IMR-90 (cell line): ENCODE measurements at regions not wholly inside any gene's neighbourhood (a gene's known extent, or its start where the extent isn't known, plus 50 kb on each side); places are given as distances from the start of the nearest gene placed in this dataset.

Source experiments
- ATAC-seq: fragments of 200-7000 bp; cut with Tn5 transposase; 2 replicates; pipeline ENCODE4 v1.9.1; 2020; ENCODE audit warnings: low read depth, mild to moderate bottlenecking, moderate library complexity
- BruUV-seq: library from RNA; stranded (reverse); fragments of 400-500 nt; replicated peaks from 2 replicates; lab custom pipeline; 2021; lab: Mats Ljungman, UMichigan
- CTCF ChIA-PET: fragments of 300-600 bp; formaldehyde crosslinking; extraction: SDS; loops from one replicate; lab custom pipeline; 2021; ENCODE audit warnings: antibody characterized with exemption; lab: Yijun Ruan, JAX
- POLR2A ChIA-PET: fragments of 300-600 bp; sonication (Branson Sonifier 250); formaldehyde crosslinking; loops from one replicate; lab custom pipeline; 2022; ENCODE audit warnings: antibody characterized with exemption; ENCODE audit not compliant: unreplicated experiment; lab: Charles Lee
- DNase-seq: peaks from one replicate; pipeline ENCODE4 v3.0.0; 2013
- H2AFZ ChIP-seq: replicated peaks from 2 replicates; pipeline ENCODE3; 2013; ENCODE audit warnings: low read length, mild to moderate bottlenecking; ENCODE audit not compliant: poor library complexity
- H2AK5ac ChIP-seq: 2 replicates; pipeline ENCODE4 v1.6.1; 2013; ENCODE audit warnings: low read depth, low read length, inconsistent platforms
- H2AK9ac ChIP-seq: replicated peaks from 2 replicates; pipeline ENCODE3; 2013; ENCODE audit warnings: mild to moderate bottlenecking, low read depth, low read length, moderate library complexity; ENCODE audit not compliant: poor library complexity
- H2BK120ac ChIP-seq: 2 replicates; pipeline ENCODE4 v1.6.1; 2013; ENCODE audit warnings: low read depth, low read length, inconsistent platforms
- H2BK15ac ChIP-seq: 3 replicates; pipeline ENCODE4 v1.6.1; 2013; ENCODE audit warnings: low read depth, low read length, inconsistent platforms
- H2BK20ac ChIP-seq: 2 replicates; pipeline ENCODE4 v1.6.1; 2013; ENCODE audit warnings: low read depth, mild to moderate bottlenecking, inconsistent platforms, low read length, moderate library complexity
- H2BK5ac ChIP-seq: 2 replicates; pipeline ENCODE4 v1.6.1; 2013; ENCODE audit warnings: mild to moderate bottlenecking, low read depth, low read length, inconsistent platforms; ENCODE audit not compliant: poor library complexity, severe bottlenecking
- H3K14ac ChIP-seq: replicated peaks from 2 replicates; pipeline ENCODE4 v1.6.1; 2013; ENCODE audit warnings: low read depth, low read length, inconsistent platforms
- H3K18ac ChIP-seq: 2 replicates; pipeline ENCODE4 v1.6.1; 2013; ENCODE audit warnings: low read depth, low read length, control low read depth
- H3K23ac ChIP-seq: 2 replicates; pipeline ENCODE4 v1.6.1; 2013; ENCODE audit warnings: low read depth, low read length, inconsistent platforms
- H3K27ac ChIP-seq: 2 replicates; pipeline ENCODE4 v1.5.1; 2013; ENCODE audit warnings: mild to moderate bottlenecking, control low read depth, low read length; ENCODE audit not compliant: insufficient read depth
- H3K27me3 ChIP-seq: 2 replicates; pipeline ENCODE4 v1.6.1; 2013; ENCODE audit warnings: low read length; ENCODE audit not compliant: control insufficient read depth, insufficient read depth
- H3K36me3 ChIP-seq: 2 replicates; pipeline ENCODE4 v1.6.1; 2013; ENCODE audit warnings: low read length, mixed read lengths; ENCODE audit not compliant: control insufficient read depth, insufficient read depth
- H3K4ac ChIP-seq: 2 replicates; pipeline ENCODE4 v1.6.1; 2013; ENCODE audit warnings: low read depth, low read length, inconsistent platforms
- H3K4me1 ChIP-seq: 2 replicates; pipeline ENCODE4 v1.6.1; 2013; ENCODE audit warnings: low read length, mixed read lengths; ENCODE audit not compliant: control insufficient read depth, insufficient read depth
- H3K4me2 ChIP-seq: 2 replicates; pipeline ENCODE4 v1.6.1; 2013; ENCODE audit warnings: low read depth, mild to moderate bottlenecking, control low read depth, low read length, moderate library complexity
- H3K4me3 ChIP-seq: 2 replicates; pipeline ENCODE4 v1.5.1; 2013; ENCODE audit warnings: low read depth, mild to moderate bottlenecking, control low read depth, low read length, moderate library complexity; ENCODE audit not compliant: insufficient read depth
- H3K56ac ChIP-seq: 2 replicates; pipeline ENCODE4 v1.6.1; 2013; ENCODE audit warnings: low read length, inconsistent platforms; ENCODE audit not compliant: insufficient read depth; ENCODE audit errors: extremely low read depth
- H3K79me1 ChIP-seq, 2 experiments: 2 replicates each; pipeline ENCODE4 v1.6.1; 2013; ENCODE audit warnings: low read length in 2 of 2, inconsistent platforms in 1 of 2, low read depth in 1 of 2
- H3K9ac ChIP-seq: 2 replicates; pipeline ENCODE4 v1.6.1; 2013; ENCODE audit warnings: low read depth, low read length, control low read depth
- H3K9me1 ChIP-seq: 2 replicates; pipeline ENCODE4 v1.6.1; 2013; ENCODE audit warnings: low read length, inconsistent platforms; ENCODE audit not compliant: insufficient read depth
- H3K9me3 ChIP-seq: 2 replicates; pipeline ENCODE4 v1.6.1; 2013; ENCODE audit warnings: low read length; ENCODE audit not compliant: control insufficient read depth, insufficient read depth
- H4K20me1 ChIP-seq: 2 replicates; pipeline ENCODE4 v1.6.1; 2013; ENCODE audit warnings: low read length, inconsistent platforms; ENCODE audit not compliant: insufficient read depth
- H4K5ac ChIP-seq: 2 replicates; pipeline ENCODE4 v1.6.1; 2013; ENCODE audit warnings: mild to moderate bottlenecking, low read depth, low read length, control low read depth
- H4K8ac ChIP-seq, 2 experiments: 2 replicates each; pipeline ENCODE4 v1.6.1; 2013; ENCODE audit warnings: low read depth in 2 of 2, low read length in 2 of 2, control low read depth in 1 of 2, inconsistent platforms in 1 of 2
- H4K91ac ChIP-seq: 2 replicates; pipeline ENCODE4 v1.6.1; 2013; ENCODE audit warnings: low read depth, low read length, inconsistent platforms; ENCODE audit not compliant: insufficient read depth
- CHD1 ChIP-seq: IDR thresholded peaks from 2 replicates; pipeline ENCODE4 v1.6.1; 2012; ENCODE audit warnings: low read depth, low read length, improper control_type of control experiment
- CTCF ChIP-seq: conservative IDR thresholded peaks from 2 replicates; pipeline ENCODE4 v1.5.1; 2012; ENCODE audit warnings: mild to moderate bottlenecking, low read depth, low read length, improper control_type of control experiment
- dilution Hi-C: fragments of 300-500 bp; cut with HindIII; formaldehyde crosslinking; loops from one replicate; pipeline ENCODE4 v1.14.3; 2018; ENCODE audit warnings: low sequenced_read_pairs; ENCODE audit not compliant: unreplicated experiment
- in situ Hi-C: fragments of 300-500 bp; cut with MboI; formaldehyde crosslinking; loops from 3 replicates; pipeline ENCODE4 v1.14.3; 2019; ENCODE audit warnings: low sequenced_read_pairs, inconsistent platforms, mixed read lengths
- intact Hi-C: fragments of 100-400 bp; cut with micrococcal nuclease; formaldehyde crosslinking; loops from 2 replicates; pipeline ENCODE4 v1.10.0; 2022

- Histone ChIP-seq H3K79me1 (no peaks in the 10 kb centered on the region), H3K36me3 (no peaks in the 10 kb centered on the region), H3K27me3 (no peaks in the 10 kb centered on the region), H3K14ac (no peak overlapping the region), H2BK5ac (no peak overlapping the region), H3K4me3 (no peak overlapping the region), H4K5ac (no peak overlapping the region), H2BK120ac (no peak overlapping the region), H3K4ac (no peak overlapping the region), H3K9me1 (no peaks in the 10 kb centered on the region), H3K23ac (no peak overlapping the region), H4K20me1 (no peaks in the 10 kb centered on the region), H3K56ac (no peak overlapping the region), H2BK15ac (no peak overlapping the region), H3K4me1 (no peaks in the 10 kb centered on the region), H3K9ac (no peak overlapping the region), H2BK20ac (no peak overlapping the region), H4K91ac (no peak overlapping the region), H3K9me3 (no peaks in the 10 kb centered on the region), H2AK5ac (no peak overlapping the region), H2AK9ac (no peak overlapping the region), H3K4me2 (no peak overlapping the region), H2AFZ (no peak overlapping the region), H3K18ac (no peak overlapping the region), H3K27ac (no peak overlapping the region), H4K8ac (no peak overlapping the region)
- DNase-seq = no peak
- no peak for ATAC-seq
- dilution Hi-C loops = no loop called here
- no peak for TF ChIP-seq CTCF
- TF ChIP-seq CHD1 = no peak
- intact Hi-C loops = no loop called here
- no TSS peak for BruUV-seq
- CTCF ChIA-PET = no interaction called here
- POLR2A ChIA-PET = no interaction called here
- in situ Hi-C loops = no loop called here
Observed at GRCh38 chr2:49278141-49278540, 123.8 kb upstream of the FSHR start.
